DND-41 (cell line): ENCODE measurements at regions not wholly inside any gene's neighbourhood (a gene's known extent, or its start where the extent isn't known, plus 50 kb on each side); places are given as distances from the start of the nearest gene placed in this dataset.

Experiments
- EZH2 ChIP-seq: IDR thresholded peaks from 3 replicates; pipeline ENCODE4 v1.6.1; 2012; ENCODE audit warnings: borderline replicate concordance, low read depth, mild to moderate bottlenecking, moderate library complexity, low read length, inconsistent platforms; ENCODE audit not compliant: severe bottlenecking
- TF ChIP-seq, protein P1 (sequence below): IDR thresholded peaks from 2 replicates; pipeline ENCODE4 v1.5.1; 2012; ENCODE audit warnings: borderline replicate concordance, low read length, moderate library complexity, mild to moderate bottlenecking; ENCODE audit not compliant: poor library complexity, severe bottlenecking; ENCODE audit errors: extremely low read depth

DNA sequence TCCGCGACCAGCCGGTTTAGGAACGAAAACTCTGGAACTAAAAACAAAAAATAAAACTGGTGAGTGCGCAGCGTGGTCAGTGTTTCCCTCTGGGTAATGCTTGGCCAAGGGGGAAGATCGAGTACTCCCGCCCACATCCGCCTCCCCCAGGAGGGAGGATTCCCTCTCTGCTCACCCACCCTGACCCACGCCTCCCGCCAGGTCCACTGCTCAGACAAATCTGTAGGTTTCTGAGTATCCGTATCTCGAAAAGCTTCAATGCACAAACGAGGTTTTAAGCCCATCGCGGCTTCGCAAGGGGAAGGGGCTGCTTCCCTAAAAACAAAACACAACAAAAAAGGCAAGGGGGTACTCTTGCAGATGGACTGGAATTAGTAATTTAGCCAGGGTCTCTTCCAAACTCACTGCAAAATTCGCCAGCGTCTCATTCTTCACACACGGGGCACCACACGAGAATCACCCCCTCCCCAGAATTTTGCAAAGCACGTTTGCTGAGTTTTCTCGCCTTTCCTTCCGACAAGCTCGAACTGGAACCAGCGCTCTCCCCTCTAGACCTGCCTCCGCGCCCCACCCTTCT is 75.2 kb downstream of the INSIG1 start:
- TF ChIP-seq, protein P1, sequence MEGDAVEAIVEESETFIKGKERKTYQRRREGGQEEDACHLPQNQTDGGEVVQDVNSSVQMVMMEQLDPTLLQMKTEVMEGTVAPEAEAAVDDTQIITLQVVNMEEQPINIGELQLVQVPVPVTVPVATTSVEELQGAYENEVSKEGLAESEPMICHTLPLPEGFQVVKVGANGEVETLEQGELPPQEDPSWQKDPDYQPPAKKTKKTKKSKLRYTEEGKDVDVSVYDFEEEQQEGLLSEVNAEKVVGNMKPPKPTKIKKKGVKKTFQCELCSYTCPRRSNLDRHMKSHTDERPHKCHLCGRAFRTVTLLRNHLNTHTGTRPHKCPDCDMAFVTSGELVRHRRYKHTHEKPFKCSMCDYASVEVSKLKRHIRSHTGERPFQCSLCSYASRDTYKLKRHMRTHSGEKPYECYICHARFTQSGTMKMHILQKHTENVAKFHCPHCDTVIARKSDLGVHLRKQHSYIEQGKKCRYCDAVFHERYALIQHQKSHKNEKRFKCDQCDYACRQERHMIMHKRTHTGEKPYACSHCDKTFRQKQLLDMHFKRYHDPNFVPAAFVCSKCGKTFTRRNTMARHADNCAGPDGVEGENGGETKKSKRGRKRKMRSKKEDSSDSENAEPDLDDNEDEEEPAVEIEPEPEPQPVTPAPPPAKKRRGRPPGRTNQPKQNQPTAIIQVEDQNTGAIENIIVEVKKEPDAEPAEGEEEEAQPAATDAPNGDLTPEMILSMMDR = no peak
- TF ChIP-seq EZH2 = no peak
